GM21447 (cell line): ENCODE measurements at regions not wholly inside any gene's neighbourhood (a gene's known extent, or its start where the extent isn't known, plus 50 kb on each side); places are given as distances from the start of the nearest gene placed in this dataset.

Experiments
- ATAC-seq: cut with Tn5 transposase; IDR thresholded peaks from one replicate; pipeline ENCODE4 v1.9.1; 2021; ENCODE audit not compliant: unreplicated experiment

- ATAC-seq, result no peak
These were observed 163.2 kb upstream of the CSF3R start for GRCh38 chr1:36645867-36646266.

GRCh38 chr1:36644556-36644955 is 161.8 kb upstream of the CSF3R start:
- ATAC-seq, result no peak

DNA sequence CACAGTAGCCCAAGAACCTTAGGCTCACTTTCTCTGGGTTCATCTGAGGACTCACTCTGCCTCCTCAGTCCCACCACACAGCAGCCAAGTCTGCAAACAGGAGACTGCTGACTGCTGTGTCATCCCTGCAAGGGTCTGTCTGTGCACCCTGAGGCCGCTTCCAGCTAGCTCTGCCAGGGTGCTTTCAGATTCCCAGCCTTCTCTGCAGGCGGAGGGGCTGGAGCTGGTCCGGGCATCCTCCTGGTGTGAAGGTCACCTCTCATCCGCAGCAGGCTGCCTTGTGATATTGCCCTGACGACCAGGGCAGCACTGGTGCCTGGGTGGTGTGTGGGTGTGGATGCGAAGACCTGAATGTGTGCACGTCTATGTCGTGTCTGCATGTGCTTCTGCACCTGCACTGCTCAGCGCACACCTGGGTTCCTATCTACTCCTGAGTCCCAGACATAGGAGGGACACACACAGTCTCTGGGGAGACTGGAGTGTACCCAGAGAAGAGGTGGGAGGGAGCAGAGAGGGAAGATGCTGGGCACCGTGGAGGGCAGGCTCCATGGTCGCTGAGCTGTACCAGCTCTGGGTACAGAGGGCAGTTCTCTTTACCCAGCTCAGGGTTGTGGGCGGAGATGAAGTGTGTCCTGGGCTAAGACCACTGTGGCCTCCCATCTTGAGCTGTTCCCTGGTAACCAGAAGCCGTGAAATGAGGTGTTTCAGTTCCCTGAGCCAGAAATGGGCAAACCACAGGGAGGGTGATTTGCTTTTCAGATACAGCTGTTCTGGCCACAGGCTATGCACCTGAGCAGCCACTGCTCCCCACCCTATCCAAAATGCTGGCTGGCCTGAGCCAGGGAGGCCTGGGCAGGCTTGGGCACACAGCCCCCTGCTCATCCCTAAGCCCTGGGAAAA is 160.9 kb upstream of the CSF3R start:
- no peak for ATAC-seq

DNA sequence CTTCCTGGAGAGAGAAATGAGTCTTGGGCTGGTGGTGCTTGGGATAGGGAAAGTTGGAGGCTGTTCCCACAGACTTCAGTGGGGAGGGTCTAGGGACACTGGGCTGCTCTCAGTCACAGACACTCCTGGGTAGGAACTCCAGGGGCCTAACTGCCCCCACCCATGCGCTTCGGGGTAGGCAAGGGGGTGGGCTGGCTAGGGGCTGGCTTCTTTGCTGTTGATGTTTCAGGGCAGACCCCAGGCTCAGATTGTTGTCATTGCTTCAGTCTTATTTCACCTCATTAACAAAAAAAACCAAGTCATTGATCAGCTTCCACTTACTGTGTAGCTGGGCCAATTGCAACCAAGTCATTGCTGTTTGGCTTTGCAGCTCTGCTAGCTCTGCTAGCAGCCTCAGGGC is 160.1 kb upstream of the CSF3R start:
- ATAC-seq, result no peak

GRCh38 chr1:36641776-36642175 is 159.1 kb upstream of the CSF3R start:
- ATAC-seq, result no peak

- ATAC-seq, result no peak
These were observed 156.7 kb upstream of the CSF3R start for GRCh38 chr1:36639461-36639860.

- ATAC-seq, result no peak
These were observed 155.6 kb upstream of the CSF3R start for GRCh38 chr1:36638268-36638667.

GRCh38 chr1:36636206-36636605 is 153.5 kb upstream of the CSF3R start:
- no peak for ATAC-seq

- no peak for ATAC-seq
These were observed 152.6 kb upstream of the CSF3R start for GRCh38 chr1:36635284-36635683.

GRCh38 chr1:36628804-36629203 is 146.1 kb upstream of the CSF3R start:
- no peak for ATAC-seq

DNA sequence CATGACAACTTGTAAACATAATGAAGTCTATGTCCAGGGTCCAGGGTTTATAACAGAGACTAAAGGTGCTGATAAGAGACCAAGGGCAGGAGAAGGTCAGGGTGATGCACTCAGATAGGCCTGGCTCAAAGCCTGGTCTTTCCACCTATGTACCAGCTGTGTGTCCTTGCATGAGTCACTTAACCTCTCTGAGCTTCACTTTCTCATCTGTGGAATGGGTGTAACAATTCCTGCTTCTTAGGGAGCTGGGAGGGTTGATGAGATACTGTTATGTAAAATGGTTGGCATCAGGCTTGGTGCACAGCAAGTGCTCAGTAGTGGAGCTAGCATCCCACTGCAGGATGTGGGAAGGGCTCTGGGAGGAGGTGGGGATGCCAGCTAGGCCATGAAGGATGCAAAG is 143.7 kb upstream of the CSF3R start:
- no peak for ATAC-seq

GRCh38 chr1:36625935-36626310 is 143.2 kb upstream of the CSF3R start:
- no peak for ATAC-seq

GRCh38 chr1:36625253-36625934 is 142.7 kb upstream of the CSF3R start:
- no peak for ATAC-seq

DNA sequence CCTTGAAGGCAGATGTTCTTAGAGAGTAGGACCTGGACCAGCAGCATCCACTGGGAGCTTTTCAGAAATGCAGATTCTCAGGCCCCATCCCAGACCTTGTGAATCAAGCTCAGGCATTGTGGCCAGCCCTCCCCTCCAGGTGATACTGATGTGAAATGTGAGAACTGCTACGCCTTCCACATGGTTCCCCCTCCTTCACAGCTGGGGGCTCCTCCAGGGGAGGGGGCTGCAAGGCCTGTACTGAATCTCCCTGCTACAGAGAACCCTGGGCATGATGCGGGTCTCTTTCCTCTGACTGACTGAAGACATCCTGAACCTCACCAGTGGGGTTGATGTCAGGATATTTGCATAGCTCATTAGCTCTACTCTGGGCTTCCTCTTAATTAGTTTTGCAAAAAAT is 141.8 kb upstream of the CSF3R start:
- no peak for ATAC-seq

DNA sequence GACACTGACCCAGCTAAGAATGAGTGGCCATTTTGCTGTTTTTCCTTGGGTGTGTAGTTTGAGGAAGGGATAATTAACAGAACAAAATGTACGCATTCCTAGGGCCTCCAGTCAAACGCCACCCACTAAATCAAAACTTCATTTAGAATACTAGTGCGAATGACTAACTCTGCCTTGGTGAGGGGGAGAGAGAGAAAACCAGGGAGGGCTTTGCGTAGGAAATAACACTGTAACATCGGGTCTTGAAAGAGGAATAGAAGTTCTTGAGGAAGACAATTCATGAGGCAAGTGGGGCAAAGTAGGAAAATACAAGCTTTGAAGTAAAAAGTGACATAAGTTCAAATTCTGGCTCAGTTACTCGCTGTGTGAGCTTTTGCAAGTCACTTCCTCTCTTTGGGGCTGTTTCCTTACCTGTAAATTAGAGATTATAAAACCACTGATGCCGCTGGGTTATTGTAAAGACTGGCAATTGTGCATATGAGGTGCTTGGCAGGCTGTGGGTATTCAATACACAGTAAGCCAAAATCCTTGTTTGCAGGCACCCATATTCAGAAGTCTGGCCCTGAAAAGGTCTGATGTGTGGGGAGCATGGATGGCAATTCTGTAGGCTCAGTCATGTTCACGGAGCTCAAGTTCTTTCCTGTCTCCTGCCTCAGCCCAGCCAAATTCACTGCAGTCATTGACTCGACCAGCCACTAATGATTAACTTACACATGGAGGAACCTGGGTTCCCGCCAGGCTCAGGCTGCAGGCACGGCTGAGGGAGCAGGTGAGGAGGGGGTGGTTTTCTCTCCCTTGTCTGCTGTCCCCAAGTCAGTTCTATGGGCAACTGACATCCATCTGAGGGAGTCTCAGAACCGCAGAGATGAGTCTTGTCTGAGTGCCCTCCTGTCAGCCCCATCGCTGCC is 140.3 kb upstream of the CSF3R start:
- ATAC-seq, result no peak

- no peak for ATAC-seq
These were observed 138.8 kb upstream of the CSF3R start for GRCh38 chr1:36621531-36621930.

DNA sequence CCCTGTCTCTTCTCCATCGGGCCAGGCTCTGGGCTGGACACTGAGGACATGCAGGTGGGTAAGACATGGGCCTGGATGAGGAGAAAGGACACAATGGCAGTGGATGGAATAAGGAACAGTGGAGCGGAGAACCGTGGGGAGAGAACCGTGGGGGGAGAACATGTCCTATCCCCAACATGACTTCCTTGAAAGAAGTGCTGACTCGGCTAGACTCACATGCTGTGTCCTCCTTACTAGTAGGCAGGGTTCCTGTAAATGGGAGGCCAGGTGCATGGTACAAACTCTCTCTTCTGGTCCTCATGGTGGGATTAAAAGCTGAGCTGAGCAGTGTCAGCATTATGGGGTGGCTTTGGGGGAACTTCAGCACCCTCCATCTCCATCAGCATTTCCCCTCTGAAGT is 137.4 kb upstream of the CSF3R start:
- no peak for ATAC-seq

- ATAC-seq, result no peak
These were observed 132.3 kb upstream of the CSF3R start for GRCh38 chr1:36614991-36615390.

- ATAC-seq, result no peak
These were observed 131.9 kb upstream of the CSF3R start for GRCh38 chr1:36614571-36614970.

GRCh38 chr1:36613721-36614120 is 131.0 kb upstream of the CSF3R start:
- ATAC-seq, result no peak

- ATAC-seq, result no peak
These were observed 130.2 kb upstream of the CSF3R start for GRCh38 chr1:36612881-36613280.
